A673 (cell line): ENCODE measurements at regions not wholly inside any gene's neighbourhood (a gene's known extent, or its start where the extent isn't known, plus 50 kb on each side); places are given as distances from the start of the nearest gene placed in this dataset.
A peak's percentile ranks its signal among the peaks of the same experiment; 100 is the strongest.

Source experiments
- BruUV-seq: library from RNA; stranded (reverse); fragments of 400-500 nt; replicated peaks from 2 replicates; lab custom pipeline; 2021; lab: Mats Ljungman, UMichigan
- CTCF ChIA-PET: fragments of 300-600 bp; sonication (Branson Sonifier 250); formaldehyde crosslinking; loops from one replicate; lab custom pipeline; 2022; ENCODE audit warnings: antibody characterized with exemption; lab: Charles Lee
- POLR2A ChIA-PET: fragments of 300-600 bp; sonication (Branson Sonifier 250); formaldehyde crosslinking; loops from one replicate; lab custom pipeline; 2022; ENCODE audit warnings: antibody characterized with exemption; ENCODE audit not compliant: low non-redundant PET; lab: Charles Lee
- DNase-seq: peaks from one replicate; pipeline ENCODE4 v3.0.0-alpha.2; 2015; ENCODE audit warnings: low spot score
- H3K27ac ChIP-seq: fragments of 200-600 bp; sonication (generic); 2 replicates; pipeline ENCODE4 v1.5.1; 2016; ENCODE audit warnings: mixed run types, low read depth, mild to moderate bottlenecking, mixed read lengths, antibody characterized with exemption, low read length; ENCODE audit not compliant: poor library complexity, severe bottlenecking
- H3K27me3 ChIP-seq: fragments of 200-600 bp; sonication (generic); replicated peaks from 2 replicates; pipeline ENCODE4 v1.6.1; 2017; ENCODE audit warnings: mixed run types, low read depth, mild to moderate bottlenecking, mixed read lengths, antibody characterized with exemption, low read length; ENCODE audit not compliant: insufficient read depth, poor library complexity
- H3K36me3 ChIP-seq: fragments of 200-600 bp; sonication (generic); 2 replicates; pipeline ENCODE4 v1.6.1; 2016; ENCODE audit warnings: mixed run types, mild to moderate bottlenecking, mixed read lengths, antibody characterized with exemption, low read length; ENCODE audit not compliant: insufficient read depth, poor library complexity, severe bottlenecking
- H3K4me1 ChIP-seq: fragments of 200-600 bp; sonication (generic); 2 replicates; pipeline ENCODE4 v1.6.1; 2017; ENCODE audit warnings: mixed run types, mild to moderate bottlenecking, mixed read lengths, antibody characterized with exemption, low read length; ENCODE audit not compliant: insufficient read depth, poor library complexity, severe bottlenecking
- H3K4me3 ChIP-seq: fragments of 200-600 bp; sonication (generic); 2 replicates; pipeline ENCODE4 v1.5.1; 2016; ENCODE audit warnings: low read depth, mixed run types, mild to moderate bottlenecking, mixed read lengths, low read length; ENCODE audit not compliant: poor library complexity, severe bottlenecking
- H3K9me3 ChIP-seq: fragments of 200-600 bp; sonication (generic); 2 replicates; pipeline ENCODE4 v1.6.1; 2016; ENCODE audit warnings: mixed run types, low read depth, mild to moderate bottlenecking, mixed read lengths, antibody characterized with exemption, low read length; ENCODE audit not compliant: poor library complexity, severe bottlenecking
- EZH2 ChIP-seq: fragments of 200-600 bp; sonication (generic); IDR thresholded peaks from 2 replicates; pipeline ENCODE4 v1.6.1; 2017; ENCODE audit warnings: borderline replicate concordance, low read depth, mild to moderate bottlenecking, mixed read lengths, antibody characterized with exemption, low read length; ENCODE audit not compliant: poor library complexity, severe bottlenecking
- intact Hi-C: fragments of 100-400 bp; cut with micrococcal nuclease; formaldehyde crosslinking; loops from one replicate; pipeline ENCODE4 v1.10.0; 2022; ENCODE audit not compliant: unreplicated experiment
- TF ChIP-seq, protein P1 (sequence below): fragments of 300-800, 200-600 bp; sonication (generic); conservative IDR thresholded peaks from 2 replicates; pipeline ENCODE4 v1.5.1; 2017; ENCODE audit warnings: low read depth, mild to moderate bottlenecking, antibody characterized with exemption, low read length, moderate library complexity, mixed read lengths

DNA sequence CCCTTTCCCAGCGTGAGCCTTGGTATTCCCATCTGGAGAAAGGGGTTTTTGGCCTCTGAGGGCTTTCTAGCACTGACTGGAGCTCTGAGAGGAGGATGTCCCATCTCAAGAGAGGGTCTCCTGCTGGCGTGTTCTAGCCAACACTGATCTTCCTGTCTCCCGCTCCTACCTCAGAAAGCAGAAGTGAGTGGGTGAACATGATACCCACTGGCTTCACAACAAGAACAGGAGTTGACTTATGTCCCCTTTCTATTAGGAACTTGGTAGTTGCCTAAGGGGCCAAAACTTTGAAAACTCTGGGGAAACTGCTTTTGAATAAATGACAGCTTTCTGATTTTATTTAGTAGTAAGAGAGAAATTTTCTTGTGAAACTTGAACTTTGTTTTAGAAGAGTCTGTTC lies 113.1 kb upstream of the ADCY1 start:
- H3K27me3 ChIP-seq = peaks cover 10% of the 10 kb centered on the region
- no peak for DNase-seq
- H3K4me3 ChIP-seq = no peak overlapping the region
- no peaks in the 10 kb centered on the region for H3K9me3 ChIP-seq
- ChIA-PET CTCF (no interaction called here), POLR2A (no interaction called here)
- H3K27ac ChIP-seq = no peak overlapping the region
- H3K4me1 ChIP-seq = no peaks in the 10 kb centered on the region
- no peaks in the 10 kb centered on the region for H3K36me3 ChIP-seq
- TF ChIP-seq, protein P1, sequence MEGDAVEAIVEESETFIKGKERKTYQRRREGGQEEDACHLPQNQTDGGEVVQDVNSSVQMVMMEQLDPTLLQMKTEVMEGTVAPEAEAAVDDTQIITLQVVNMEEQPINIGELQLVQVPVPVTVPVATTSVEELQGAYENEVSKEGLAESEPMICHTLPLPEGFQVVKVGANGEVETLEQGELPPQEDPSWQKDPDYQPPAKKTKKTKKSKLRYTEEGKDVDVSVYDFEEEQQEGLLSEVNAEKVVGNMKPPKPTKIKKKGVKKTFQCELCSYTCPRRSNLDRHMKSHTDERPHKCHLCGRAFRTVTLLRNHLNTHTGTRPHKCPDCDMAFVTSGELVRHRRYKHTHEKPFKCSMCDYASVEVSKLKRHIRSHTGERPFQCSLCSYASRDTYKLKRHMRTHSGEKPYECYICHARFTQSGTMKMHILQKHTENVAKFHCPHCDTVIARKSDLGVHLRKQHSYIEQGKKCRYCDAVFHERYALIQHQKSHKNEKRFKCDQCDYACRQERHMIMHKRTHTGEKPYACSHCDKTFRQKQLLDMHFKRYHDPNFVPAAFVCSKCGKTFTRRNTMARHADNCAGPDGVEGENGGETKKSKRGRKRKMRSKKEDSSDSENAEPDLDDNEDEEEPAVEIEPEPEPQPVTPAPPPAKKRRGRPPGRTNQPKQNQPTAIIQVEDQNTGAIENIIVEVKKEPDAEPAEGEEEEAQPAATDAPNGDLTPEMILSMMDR = no peak
- intact Hi-C loops = no loop called here
- no TSS peak for BruUV-seq

- DNase-seq = peak; percentile 12
- no TSS peak for BruUV-seq
- Histone ChIP-seq H3K27ac (no peak overlapping the region), H3K36me3 (no peaks in the 10 kb centered on the region), H3K9me3 (no peaks in the 10 kb centered on the region), H3K27me3 (peaks cover 21% of the 10 kb centered on the region), H3K4me1 (no peaks in the 10 kb centered on the region), H3K4me3 (no peak overlapping the region)
- TF ChIP-seq, protein P1 = no peak
- TF ChIP-seq EZH2 = no peak
- ChIA-PET POLR2A (interaction anchor here (0.7 kb wide), 1 partner anchor 311 kb away, joined by 3 read pairs; no protein-coding TSS in a partner anchor), CTCF (no interaction called here)
- intact Hi-C loops = no loop called here
Measured at GRCh38 chr7:45469103-45469502, 105.1 kb upstream of the ADCY1 start.

DNA sequence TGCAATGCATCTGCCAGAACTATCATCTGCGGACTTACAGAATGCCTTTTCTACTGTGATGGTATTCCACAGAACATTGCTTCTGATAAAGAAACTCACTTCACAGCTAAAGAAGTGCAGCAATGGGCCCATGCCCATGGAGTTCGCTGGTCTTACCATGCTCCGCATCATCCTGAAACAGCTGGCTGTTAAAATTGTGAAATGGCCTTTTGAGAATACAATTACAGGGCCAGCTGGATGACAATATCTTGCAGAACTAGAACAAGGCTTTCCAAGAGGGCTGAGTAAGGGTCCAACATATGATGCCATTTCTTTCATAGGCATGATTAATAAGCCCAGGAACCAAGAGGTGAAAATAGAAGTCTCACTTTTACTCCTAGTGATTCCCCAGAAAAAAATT lies 104.1 kb upstream of the ADCY1 start:
- DNase-seq = no peak
- Histone ChIP-seq H3K36me3 (no peaks in the 10 kb centered on the region), H3K4me3 (no peak overlapping the region), H3K27ac (no peak overlapping the region), H3K4me1 (no peaks in the 10 kb centered on the region), H3K9me3 (no peaks in the 10 kb centered on the region), H3K27me3 (peaks cover 21% of the 10 kb centered on the region)
- ChIA-PET POLR2A (interaction anchor here (0.7 kb wide), 1 partner anchor 310 kb away, joined by 3 read pairs; no protein-coding TSS in a partner anchor), CTCF (no interaction called here)
- TF ChIP-seq, protein P1 = no peak
- no peak for TF ChIP-seq EZH2
- intact Hi-C loops = no loop called here
- no TSS peak for BruUV-seq
